SK-N-SH (cell line): ENCODE measurements at regions not wholly inside any gene's neighbourhood (a gene's known extent, or its start where the extent isn't known, plus 50 kb on each side); places are given as distances from the start of the nearest gene placed in this dataset.

ENCODE experiments used
- CTCF ChIP-seq: fragments of 200-600 bp; sonication (generic); IDR thresholded peaks from 2 replicates; pipeline ENCODE4 v1.6.1; 2017; ENCODE audit warnings: antibody characterized with exemption, mild to moderate bottlenecking, moderate library complexity
- EP300 ChIP-seq, 2 experiments: IDR thresholded peaks; 2 replicates each; pipeline versions ENCODE4 v1.4.0 to v1.6.1; 2012; ENCODE audit warnings: borderline replicate concordance in 1 of 2, low read depth in 1 of 2, low read length in 1 of 2
- FOXJ3 ChIP-seq: sonication (generic); formaldehyde crosslinking; IDR thresholded peaks from 2 replicates; pipeline ENCODE4 v1.5.1; 2020; ENCODE audit warnings: mild to moderate bottlenecking, missing genetic modification reagents
- GABPA ChIP-seq: IDR thresholded peaks from 2 replicates; pipeline ENCODE4 v1.4.0; 2012; ENCODE audit warnings: low read depth, mild to moderate bottlenecking
- GATA2 ChIP-seq: sonication (generic); formaldehyde crosslinking; IDR thresholded peaks from 2 replicates; pipeline ENCODE4 v1.5.0; 2020; ENCODE audit warnings: mild to moderate bottlenecking, missing genetic modification reagents
- JUND ChIP-seq: IDR thresholded peaks from 2 replicates; pipeline ENCODE4 v1.4.0; 2012
- NFIC ChIP-seq: IDR thresholded peaks from 2 replicates; pipeline ENCODE4 v1.4.0; 2012; ENCODE audit warnings: borderline replicate concordance
- SIN3A ChIP-seq: IDR thresholded peaks from 2 replicates; pipeline ENCODE4 v1.6.1; 2012; ENCODE audit warnings: low read depth, mild to moderate bottlenecking, low read length, moderate library complexity, borderline replicate concordance
- TAF1 ChIP-seq: IDR thresholded peaks from 2 replicates; pipeline ENCODE4 v1.6.1; 2012; ENCODE audit warnings: low read depth, mild to moderate bottlenecking, low read length, moderate library complexity, borderline replicate concordance

GRCh38 chr12:125687820-125688219 is 622.6 kb downstream of the AACS start:
- TF ChIP-seq CTCF (no peak), EP300 (IDR thresholded peaks at IDR 0.05; ENCODE audit: borderline replicate concordance in 1 of 2, low read depth in 1 of 2, low read length in 1 of 2) (no peak), FOXJ3 (CRISPR knock-in tag) (no peak), GABPA (no peak), TAF1 (no peak), SIN3A (no peak), NFIC (no peak), JUND (no peak), GATA2 (CRISPR knock-in tag) (no peak)
